ENCODE measurements at regions not wholly inside any gene's neighbourhood (a gene's known extent, or its start where the extent isn't known, plus 50 kb on each side); places are given as distances from the start of the nearest gene placed in this dataset.

- intact Hi-C loops (cut with micrococcal nuclease; ENCODE audit: unreplicated experiment): no loop called here
- no peak for TF ChIP-seq ZNF768 (CRISPR knock-in tag; IDR thresholded peaks at IDR 0.05)
- TF ChIP-seq ZNF234 (CRISPR knock-in tag; conservative IDR thresholded peaks at IDR 0.05): no peak
- TF ChIP-seq ATF7 (IDR thresholded peaks at IDR 0.05): no peak
- TF ChIP-seq ATF7 (CRISPR knock-in tag; IDR thresholded peaks at IDR 0.05): no peak
- no peak for TF ChIP-seq JUNB (CRISPR knock-in tag; IDR thresholded peaks at IDR 0.05; ENCODE audit: borderline replicate concordance)
- TF ChIP-seq U2AF1 (optimal IDR thresholded peaks at IDR 0.05; ENCODE audit: low read depth, low read length): no peak
- no peak for TF ChIP-seq STAT5B (CRISPR knock-in tag; IDR thresholded peaks at IDR 0.05)
- TF ChIP-seq ZNF672 (CRISPR knock-in tag; IDR thresholded peaks at IDR 0.05): no peak
- TF ChIP-seq PHF20 (CRISPR knock-in tag; IDR thresholded peaks at IDR 0.05): no peak
- TF ChIP-seq ISL2 (CRISPR knock-in tag; IDR thresholded peaks at IDR 0.05): no peak
- TF ChIP-seq, protein P1, sequence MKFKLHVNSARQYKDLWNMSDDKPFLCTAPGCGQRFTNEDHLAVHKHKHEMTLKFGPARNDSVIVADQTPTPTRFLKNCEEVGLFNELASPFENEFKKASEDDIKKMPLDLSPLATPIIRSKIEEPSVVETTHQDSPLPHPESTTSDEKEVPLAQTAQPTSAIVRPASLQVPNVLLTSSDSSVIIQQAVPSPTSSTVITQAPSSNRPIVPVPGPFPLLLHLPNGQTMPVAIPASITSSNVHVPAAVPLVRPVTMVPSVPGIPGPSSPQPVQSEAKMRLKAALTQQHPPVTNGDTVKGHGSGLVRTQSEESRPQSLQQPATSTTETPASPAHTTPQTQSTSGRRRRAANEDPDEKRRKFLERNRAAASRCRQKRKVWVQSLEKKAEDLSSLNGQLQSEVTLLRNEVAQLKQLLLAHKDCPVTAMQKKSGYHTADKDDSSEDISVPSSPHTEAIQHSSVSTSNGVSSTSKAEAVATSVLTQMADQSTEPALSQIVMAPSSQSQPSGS (CRISPR knock-in tag; IDR thresholded peaks at IDR 0.05): no peak
- TF ChIP-seq ZNF891 (CRISPR knock-in tag; IDR thresholded peaks at IDR 0.05): no peak
- TF ChIP-seq FLYWCH1 (CRISPR knock-in tag; IDR thresholded peaks at IDR 0.05): no peak
- TF ChIP-seq TOPORS (CRISPR knock-in tag; IDR thresholded peaks at IDR 0.05): no peak
- no peak for TF ChIP-seq ARNT (IDR thresholded peaks at IDR 0.05)
- TF ChIP-seq ZMYM4 (CRISPR knock-in tag; IDR thresholded peaks at IDR 0.05): no peak
- no peak for TF ChIP-seq SNAPC5 (CRISPR knock-in tag; IDR thresholded peaks at IDR 0.05; ENCODE audit: borderline replicate concordance)
- no peak for TF ChIP-seq KDM5B (CRISPR knock-in tag; IDR thresholded peaks at IDR 0.05; ENCODE audit: borderline replicate concordance)
- BruUV-seq (replicated peaks): no TSS peak
Measured at GRCh38 chr14:34164162-34164864, 213.4 kb upstream of the EGLN3 start.

More at GRCh38 chr14:34164162-34164864, 213.4 kb upstream of the EGLN3 start:
- ChIA-PET POLR2A (no interaction called here), CTCF (ENCODE audit: low intra/inter-chr PET ratio, low total read pairs) (no interaction called here)
- H3K27me3 ChIP-seq (ENCODE audit: control insufficient read depth in 1 of 2, insufficient read depth in 2 of 2, low read length in 2 of 2): no peaks in the 10 kb centered on the region; a peak in 1 of 5 replicates
- H3K4me1 ChIP-seq (ENCODE audit: insufficient read depth, low read length): no peaks in the 10 kb centered on the region
- H3K4me2 ChIP-seq (ENCODE audit: low read depth, low read length): no peak overlapping the region
- H4K20me1 ChIP-seq (ENCODE audit: insufficient read depth, low read length): no peaks in the 10 kb centered on the region
- ATAC-seq: no peak
- H3K79me2 ChIP-seq (ENCODE audit: insufficient read depth, low read length): no peaks in the 10 kb centered on the region
- H3K9me3 ChIP-seq (ENCODE audit: low read length): no peaks in the 10 kb centered on the region
- no peak overlapping the region for H3K9ac ChIP-seq (ENCODE audit: insufficient read depth, low read depth, low read length)
- WGBS (ENCODE audit: low lambda C conversion rate): 6% methylated on average over 6 of the region's 6 CpGs
- DNase-seq (ENCODE audit: low spot score): no peak
- no peak overlapping the region for H3K27ac ChIP-seq (ENCODE audit: extremely low read length, insufficient read depth, low read length)
- no peak overlapping the region for H3K4me3 ChIP-seq (replicated peaks in 1 of 3; ENCODE audit: insufficient read depth in 1 of 3, low read depth in 2 of 3, low read length in 3 of 3)
- no peaks in the 10 kb centered on the region for H3K36me3 ChIP-seq (replicated peaks in 1 of 2; ENCODE audit: control insufficient read depth in 1 of 2, insufficient read depth in 2 of 2, low read length in 2 of 2)
- no peak overlapping the region for H2AFZ ChIP-seq (ENCODE audit: low read length)
- no peak for FAIRE-seq
- in situ Hi-C loops (cut with HindIII; ENCODE audit: extremely low pct_ligation_motif_present, low pct_unique_long_range_greater_than_20kb): no loop called here

Data from HepG2 (cell line).